Neural cell (in vitro differentiated cells): ENCODE measurements at regions not wholly inside any gene's neighbourhood (a gene's known extent, or its start where the extent isn't known, plus 50 kb on each side); places are given as distances from the start of the nearest gene placed in this dataset.

ENCODE experiments used
- H2AFZ ChIP-seq: fragments of 200-600, 300-800 bp; sonication (generic), shearing (Covaris generic); 2 replicates; pipeline ENCODE4 v1.6.0; 2014; ENCODE audit warnings: low read depth, mild to moderate bottlenecking, antibody characterized with exemption, low read length, moderate library complexity
- H3F3A ChIP-seq: fragments of 200-600 bp; shearing (Covaris generic); 2 replicates; pipeline ENCODE4 v1.6.1; 2016; ENCODE audit warnings: mild to moderate bottlenecking, moderate library complexity, mixed read lengths, antibody characterized with exemption, low read length; ENCODE audit not compliant: insufficient read depth, poor library complexity, severe bottlenecking
- H3K27ac ChIP-seq: fragments of 200-600, 300-800 bp; sonication (generic), shearing (Covaris generic); 2 replicates; pipeline ENCODE4 v1.5.1; 2014; ENCODE audit warnings: mild to moderate bottlenecking, low read length, moderate library complexity
- H3K27me3 ChIP-seq: fragments of 300-800, 200-600 bp; sonication (generic), shearing (Covaris generic); 2 replicates; pipeline ENCODE4 v1.6.0; 2014; ENCODE audit warnings: mild to moderate bottlenecking, low read depth, low read length, moderate library complexity; ENCODE audit not compliant: insufficient read depth
- H3K36me3 ChIP-seq: fragments of 300-800, 200-600 bp; sonication (generic), shearing (Covaris generic); 2 replicates; pipeline ENCODE4 v1.5.1; 2014; ENCODE audit warnings: mild to moderate bottlenecking, antibody characterized with exemption, low read length, moderate library complexity; ENCODE audit not compliant: insufficient read depth
- H3K4me2 ChIP-seq: fragments of 300-800, 200-600 bp; sonication (generic), shearing (Covaris generic); 2 replicates; pipeline ENCODE4 v1.6.0; 2014; ENCODE audit warnings: mild to moderate bottlenecking, low read length
- H3K4me3 ChIP-seq: fragments of 300-800, 200-600 bp; sonication (generic), shearing (Covaris generic); 2 replicates; pipeline ENCODE4 v1.5.1; 2014; ENCODE audit warnings: mild to moderate bottlenecking, low read length, moderate library complexity
- H3K79me2 ChIP-seq: fragments of 200-600 bp; shearing (Covaris generic); replicated peaks from 2 replicates; pipeline ENCODE4 v1.6.0; 2014; ENCODE audit warnings: mild to moderate bottlenecking, low read length, moderate library complexity; ENCODE audit not compliant: insufficient read depth
- H3K9ac ChIP-seq: fragments of 300-800, 200-600 bp; sonication (generic), shearing (Covaris generic); 2 replicates; pipeline ENCODE4 v1.6.1; 2016; ENCODE audit warnings: mild to moderate bottlenecking, low read length, mixed read lengths
- H3K9me2 ChIP-seq: fragments of 200-600 bp; shearing (Covaris generic); 2 replicates; pipeline ENCODE4 v1.6.1; 2016; ENCODE audit warnings: mild to moderate bottlenecking, low read length, mixed read lengths; ENCODE audit not compliant: insufficient read depth
- H3K9me3 ChIP-seq: fragments of 200-600, 300-800 bp; sonication (generic), shearing (Covaris generic); 2 replicates; pipeline ENCODE4 v1.6.1; 2016; ENCODE audit warnings: mild to moderate bottlenecking, mixed run types, low read length, moderate library complexity, mixed read lengths
- H4K20me1 ChIP-seq: fragments of 200-600 bp; shearing (Covaris generic); 2 replicates; pipeline ENCODE4 v1.6.1; 2016; ENCODE audit warnings: mild to moderate bottlenecking, mixed run types; ENCODE audit not compliant: insufficient read depth
- CTCF ChIP-seq: fragments of 450-650 bp; IDR thresholded peaks from 2 replicates; pipeline ENCODE4 v1.5.1; 2014; ENCODE audit warnings: antibody characterized with exemption, mild to moderate bottlenecking, moderate library complexity; ENCODE audit not compliant: poor library complexity, severe bottlenecking
- EP300 ChIP-seq: fragments of 450-650 bp; conservative IDR thresholded peaks from 2 replicates; pipeline ENCODE4 v1.6.1; 2014; ENCODE audit warnings: antibody characterized with exemption, mild to moderate bottlenecking, moderate library complexity; ENCODE audit not compliant: poor library complexity, severe bottlenecking
- EZH2 ChIP-seq: fragments of 200-600, 300-800 bp; shearing (Covaris generic), sonication (generic); IDR thresholded peaks from 2 replicates; pipeline ENCODE4 v1.6.1; 2014; ENCODE audit warnings: antibody characterized with exemption, low read length, borderline replicate concordance, mild to moderate bottlenecking; ENCODE audit not compliant: insufficient read depth, poor library complexity, severe bottlenecking
- MXI1 ChIP-seq: fragments of 450-650 bp; conservative IDR thresholded peaks from 2 replicates; pipeline ENCODE4 v1.6.1; 2014; ENCODE audit warnings: antibody characterized with exemption, mild to moderate bottlenecking; ENCODE audit not compliant: poor library complexity, severe bottlenecking
- POLR2AphosphoS5 ChIP-seq: IDR thresholded peaks from 2 replicates; pipeline ENCODE4 v1.6.1; 2012
- RAD21 ChIP-seq: fragments of 450-650 bp; conservative IDR thresholded peaks from 2 replicates; pipeline ENCODE4 v1.6.1; 2014; ENCODE audit warnings: antibody characterized with exemption, mild to moderate bottlenecking, moderate library complexity
- REST ChIP-seq: IDR thresholded peaks from 2 replicates; pipeline ENCODE4 v1.6.1; 2012; ENCODE audit warnings: borderline replicate concordance
- SMC3 ChIP-seq: fragments of 450-650 bp; conservative IDR thresholded peaks from 2 replicates; pipeline ENCODE4 v1.6.1; 2014; ENCODE audit warnings: antibody characterized with exemption, mild to moderate bottlenecking, moderate library complexity; ENCODE audit not compliant: poor library complexity
- TAF1 ChIP-seq: IDR thresholded peaks from 2 replicates; pipeline ENCODE4 v1.6.1; 2012; ENCODE audit warnings: low read depth

GRCh38 chr2:116162395-116162794 is 1652.1 kb upstream of the DDX18 start:
- Histone ChIP-seq H4K20me1 (no peaks in the 10 kb centered on the region), H3K9ac (no peak overlapping the region), H3K9me2 (no peaks in the 10 kb centered on the region), H3K4me2 (no peak overlapping the region), H3K36me3 (no peaks in the 10 kb centered on the region), H3K9me3 (peaks cover 5% of the 10 kb centered on the region), H3K79me2 (no peaks in the 10 kb centered on the region), H3K4me3 (no peak overlapping the region), H3K27me3 (no peaks in the 10 kb centered on the region), H3F3A (no peaks in the 10 kb centered on the region), H2AFZ (no peak overlapping the region), H3K27ac (no peak overlapping the region)
- TF ChIP-seq EP300 (no peak), EZH2 (no peak), MXI1 (no peak), POLR2AphosphoS5 (no peak), TAF1 (no peak), SMC3 (no peak), CTCF (no peak), REST (no peak), RAD21 (no peak)

GRCh38 chr2:116167107-116167506 is 1647.4 kb upstream of the DDX18 start:
- H4K20me1 ChIP-seq, result no peaks in the 10 kb centered on the region
- H3K27ac ChIP-seq, result no peak overlapping the region
- H3K36me3 ChIP-seq, result no peaks in the 10 kb centered on the region
- H3K79me2 ChIP-seq, result no peaks in the 10 kb centered on the region
- peaks cover 5% of the 10 kb centered on the region for H3K9me3 ChIP-seq
- TF ChIP-seq POLR2AphosphoS5 (no peak), MXI1 (no peak), SMC3 (no peak), EZH2 (no peak), RAD21 (no peak), REST (no peak), TAF1 (no peak), EP300 (no peak), CTCF (no peak)
- no peak overlapping the region for H3K9ac ChIP-seq
- no peak overlapping the region for H3K4me3 ChIP-seq
- no peaks in the 10 kb centered on the region for H3K9me2 ChIP-seq
- H2AFZ ChIP-seq, result no peak overlapping the region
- H3F3A ChIP-seq, result no peaks in the 10 kb centered on the region
- H3K4me2 ChIP-seq, result no peak overlapping the region
- H3K27me3 ChIP-seq, result no peaks in the 10 kb centered on the region
